ENCODE measurements at regions not wholly inside any gene's neighbourhood (a gene's known extent, or its start where the extent isn't known, plus 50 kb on each side); places are given as distances from the start of the nearest gene placed in this dataset.
"Not testable (repeated sequence)": the region's sequence is repeated elsewhere in the genome, so short reads cannot be mapped to it uniquely, and the experiment has no call there.

DNA sequence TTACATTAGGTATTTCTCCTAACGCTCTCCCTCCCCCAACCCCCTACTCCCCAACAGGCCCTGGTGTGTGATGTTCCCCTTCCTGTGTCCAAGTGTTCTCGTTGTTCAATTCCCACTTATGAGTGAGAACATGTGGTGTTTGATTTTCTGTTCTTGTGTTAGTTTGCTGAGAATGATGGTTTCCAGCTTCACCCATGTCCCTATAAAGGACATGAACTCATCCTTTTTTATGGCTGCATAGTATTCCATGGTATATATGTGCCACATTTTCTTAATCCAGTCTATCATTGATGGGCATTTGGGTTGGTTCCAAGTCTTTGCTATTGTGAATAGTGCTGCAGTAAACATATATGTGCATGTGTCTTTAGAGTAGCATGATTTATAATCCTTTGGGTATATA, 162.1 kb upstream of the DLX2 start:
- DNase-seq = not testable (repeated sequence)

DNA sequence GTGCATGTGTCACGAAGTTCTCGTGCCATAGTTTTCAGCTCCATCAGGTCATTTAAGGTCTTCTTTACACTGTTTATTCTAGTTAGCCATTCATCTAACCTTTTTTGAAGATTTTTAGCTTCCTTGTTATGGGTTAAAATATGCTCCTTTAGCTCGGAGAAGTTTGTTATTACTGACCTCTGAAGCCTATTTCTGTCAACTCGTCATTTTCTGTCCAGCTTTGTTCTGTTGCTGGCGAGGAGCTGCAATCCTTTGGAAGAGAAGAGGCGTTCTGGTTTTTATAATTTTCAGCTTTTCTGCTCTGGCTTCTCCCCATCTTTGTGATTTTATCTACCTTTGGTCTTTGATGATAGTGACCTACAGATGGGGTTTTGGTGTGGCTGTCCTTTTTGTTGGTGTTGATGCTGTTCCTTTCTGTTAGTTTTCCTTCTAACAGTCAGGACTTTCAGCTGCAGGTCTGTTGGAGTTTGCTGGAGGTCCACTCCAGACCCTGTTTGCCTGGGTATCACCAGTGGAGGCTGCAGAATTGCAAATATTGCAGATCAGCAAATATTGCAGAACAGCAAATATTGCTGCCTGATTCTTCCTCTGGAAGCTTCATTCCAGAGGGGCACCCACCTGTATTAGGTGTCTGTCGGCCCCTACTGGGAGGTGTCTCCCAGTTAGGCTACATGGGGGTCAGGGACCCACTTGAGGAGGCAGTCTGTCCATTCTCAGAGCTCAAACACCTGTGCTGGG, 157.7 kb upstream of the ITGA6 start:
- not testable (repeated sequence) for DNase-seq

DNA sequence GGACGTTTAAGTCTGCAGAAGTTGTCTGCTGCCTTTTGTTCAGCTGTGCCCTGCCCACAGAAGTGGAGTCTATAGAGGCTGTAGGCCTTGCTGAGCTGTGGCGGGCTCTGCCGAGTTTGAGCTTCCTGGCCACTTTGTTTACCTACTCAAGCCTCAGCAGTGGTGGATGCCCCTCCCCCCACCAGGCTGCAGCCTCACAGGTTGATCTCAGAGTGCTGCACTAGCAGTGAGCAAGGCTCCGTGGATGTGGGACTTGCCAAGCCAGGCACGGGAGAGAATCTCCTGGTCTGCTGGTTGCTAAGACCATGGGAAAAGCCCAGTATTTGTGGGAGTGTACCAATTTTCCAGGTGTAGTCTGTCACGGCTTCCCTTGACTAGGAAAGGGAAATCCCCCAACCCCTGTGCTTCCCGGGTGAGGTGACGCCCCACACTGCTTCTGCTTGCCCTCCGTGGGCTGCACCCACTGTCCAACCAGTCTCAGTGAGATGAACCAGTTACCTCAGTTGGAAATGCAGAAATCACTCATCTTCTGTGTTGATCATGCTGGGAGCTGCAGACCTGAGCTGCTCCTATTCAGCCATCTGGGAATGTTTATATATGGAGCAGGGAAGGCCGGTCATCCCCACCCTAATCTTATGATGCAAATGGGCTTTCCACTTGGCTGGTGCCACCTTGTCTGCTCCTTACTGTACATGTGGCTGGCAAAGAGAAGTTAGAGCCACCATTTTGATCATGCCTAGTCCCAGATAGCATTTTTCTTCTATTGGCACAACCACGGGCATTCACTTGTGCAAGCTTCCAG, 156.9 kb upstream of the ITGA6 start:
- DNase-seq = no peak

DNA sequence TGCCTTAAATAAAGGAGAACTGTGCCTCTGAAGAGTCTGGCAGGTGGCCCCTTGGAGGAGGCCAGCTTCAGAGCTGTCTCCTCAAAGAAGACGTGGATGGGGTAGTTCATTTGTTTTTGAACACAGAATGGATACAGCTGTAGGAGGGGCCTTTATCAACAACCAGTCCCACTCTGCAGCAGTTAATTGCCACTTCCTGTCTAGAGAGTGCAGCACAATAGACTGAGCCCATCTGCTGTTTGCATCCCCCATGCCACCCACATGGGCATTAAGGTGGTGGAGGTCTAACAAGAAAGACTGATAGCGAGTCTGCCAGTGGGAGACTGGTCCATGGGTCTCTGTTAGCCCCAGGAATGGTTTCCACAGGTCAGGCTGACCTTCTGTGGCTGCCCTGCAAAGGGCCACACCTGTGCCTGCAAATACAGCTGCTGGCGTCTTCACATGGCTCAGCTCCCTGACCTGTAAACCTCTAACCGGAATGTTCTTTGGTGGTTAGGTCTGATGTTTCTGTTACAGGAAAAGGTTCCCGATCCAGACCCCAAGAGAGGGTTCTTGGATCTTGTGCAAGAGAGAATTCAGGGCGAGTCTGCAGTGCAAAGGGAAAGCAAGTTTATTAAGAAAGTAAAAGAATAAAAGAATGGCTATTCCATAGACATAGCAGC, 153.3 kb upstream of the ITGA6 start:
- no peak for DNase-seq

DNA sequence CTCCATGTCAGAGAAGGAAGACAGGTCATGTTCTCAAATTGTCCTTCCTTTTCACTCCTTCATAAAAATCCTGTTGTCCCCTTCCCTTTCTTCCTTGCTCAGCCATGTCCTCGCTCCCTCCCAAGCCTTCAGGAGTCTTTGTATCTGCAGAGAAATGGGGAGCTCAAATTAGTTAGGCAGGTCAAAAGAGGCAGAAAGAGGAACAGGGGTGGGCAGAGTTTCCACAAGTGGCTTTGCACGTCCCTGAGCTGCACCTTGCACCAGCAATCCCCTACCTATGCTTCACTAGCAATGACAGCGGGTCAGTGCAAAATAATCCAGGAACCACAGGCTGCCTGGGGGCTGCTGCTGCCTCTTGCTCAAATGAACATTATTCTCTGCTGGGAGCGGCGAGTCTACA, 152.1 kb upstream of the ITGA6 start:
- DNase-seq = no peak

DNA sequence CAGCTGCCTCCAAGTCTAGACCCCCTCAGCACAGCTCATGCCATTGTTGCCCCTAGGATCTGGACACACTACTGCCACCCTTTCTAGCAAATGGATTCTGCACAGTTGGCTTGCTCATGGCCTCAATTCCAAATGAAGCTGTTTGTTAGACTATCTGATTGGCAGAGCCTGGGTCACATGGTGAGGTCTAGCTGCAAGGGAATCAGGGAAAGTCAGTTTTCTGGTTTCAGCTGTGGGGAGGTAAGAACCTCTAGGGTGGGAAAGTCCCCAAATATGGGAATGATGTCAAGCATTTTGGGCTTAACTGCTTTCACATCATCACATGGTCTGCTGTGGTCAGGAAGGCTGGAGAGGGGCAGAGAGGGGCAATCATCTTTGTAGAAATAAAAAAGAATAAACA, 150.4 kb upstream of the ITGA6 start:
- DNase-seq = no peak

DNA sequence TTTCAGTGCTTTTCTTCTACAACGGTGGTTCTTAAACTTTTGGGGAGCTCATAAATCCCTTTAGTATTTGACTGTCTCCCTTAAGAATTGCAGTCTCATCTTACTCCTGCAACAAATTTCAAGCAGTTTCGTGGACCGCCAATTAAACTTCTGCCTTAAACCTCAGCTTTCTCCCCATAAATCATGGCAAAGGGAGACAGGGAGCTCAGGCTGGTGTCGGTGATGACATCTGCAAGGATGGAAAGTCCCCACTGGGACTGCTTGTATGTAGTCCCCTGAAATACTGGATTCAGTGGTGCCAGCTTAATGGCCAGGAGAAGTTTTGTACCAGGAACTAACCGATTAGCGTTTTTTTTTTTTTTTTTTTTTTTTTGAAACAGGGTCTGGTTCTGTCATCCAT, 148.7 kb upstream of the ITGA6 start:
- DNase-seq = no peak

DNA sequence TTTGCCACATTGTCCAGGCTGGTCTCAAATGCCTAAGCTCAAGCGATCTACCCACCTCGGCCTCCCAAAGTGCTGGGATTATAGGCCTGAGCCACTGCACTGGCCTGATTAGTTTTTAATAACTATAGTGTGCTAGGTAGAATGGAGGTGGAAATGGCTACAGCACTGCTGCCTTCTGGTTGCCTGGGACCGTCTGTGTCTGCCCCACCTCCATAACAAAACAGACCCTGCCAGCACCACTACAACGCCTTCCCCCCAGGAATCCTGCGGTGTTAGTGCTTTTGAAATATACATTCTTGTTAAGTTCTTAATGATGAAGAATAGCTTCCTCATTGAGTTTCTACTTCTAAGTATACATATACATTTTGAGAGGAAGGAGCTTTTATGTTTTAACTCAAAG, 148.2 kb upstream of the ITGA6 start:
- DNase-seq = no peak

DNA sequence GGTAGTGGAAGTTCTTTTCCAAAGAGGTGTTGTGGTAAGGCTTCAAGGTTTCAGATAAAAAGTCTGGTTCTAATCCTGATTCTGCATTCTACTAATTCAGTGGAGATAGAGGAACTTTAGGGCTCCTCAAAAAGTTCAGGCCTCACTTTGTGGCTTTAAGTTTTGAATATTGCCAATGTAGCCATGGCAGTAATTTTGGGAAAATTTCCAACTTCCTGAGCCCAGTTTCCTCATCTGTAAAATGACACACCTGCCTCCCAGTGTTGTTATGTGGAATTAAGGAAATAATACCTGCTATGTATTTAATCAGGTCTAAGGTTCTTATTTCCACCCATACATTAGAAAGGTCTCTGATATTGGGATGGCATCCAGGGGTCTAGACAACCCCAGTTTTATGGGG, 147.6 kb upstream of the ITGA6 start:
- no peak for DNase-seq

DNA sequence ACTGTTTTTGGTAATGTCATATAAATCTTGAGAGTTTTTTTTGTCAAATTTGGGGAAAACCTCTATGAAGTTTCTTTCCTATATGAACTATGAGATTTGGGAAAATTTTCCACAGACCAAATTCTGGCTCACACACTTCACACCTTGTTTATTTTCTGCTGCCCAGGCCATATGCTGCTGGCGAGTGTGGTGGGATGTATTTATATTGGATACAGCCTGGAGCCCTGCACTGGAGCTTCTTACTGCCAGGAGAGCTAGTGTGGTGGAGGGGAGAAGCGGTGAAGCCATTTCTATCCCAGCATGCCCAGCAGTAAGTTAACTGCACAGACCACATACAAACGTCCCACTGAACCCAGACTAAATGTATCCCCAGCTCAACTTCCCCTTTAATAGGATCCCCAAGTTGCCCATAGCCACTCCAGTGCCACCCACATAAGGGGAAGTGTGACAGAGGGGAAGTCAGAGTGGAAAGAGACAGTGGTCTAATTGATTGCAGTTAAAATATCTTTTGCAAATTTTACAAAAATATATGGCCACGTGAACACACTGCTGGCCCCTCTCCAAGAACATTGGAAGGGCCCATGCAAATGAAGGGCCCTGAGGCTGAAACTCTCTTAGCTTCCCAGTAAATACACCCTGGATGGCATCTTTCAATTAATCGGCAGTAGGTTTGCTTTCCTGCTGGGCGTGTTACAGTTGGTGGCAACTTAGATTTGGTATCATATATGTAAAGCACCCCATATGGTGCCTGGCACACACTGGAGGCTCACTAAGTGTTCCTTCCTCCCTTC, 146.6 kb upstream of the ITGA6 start:
- no peak for DNase-seq

DNA sequence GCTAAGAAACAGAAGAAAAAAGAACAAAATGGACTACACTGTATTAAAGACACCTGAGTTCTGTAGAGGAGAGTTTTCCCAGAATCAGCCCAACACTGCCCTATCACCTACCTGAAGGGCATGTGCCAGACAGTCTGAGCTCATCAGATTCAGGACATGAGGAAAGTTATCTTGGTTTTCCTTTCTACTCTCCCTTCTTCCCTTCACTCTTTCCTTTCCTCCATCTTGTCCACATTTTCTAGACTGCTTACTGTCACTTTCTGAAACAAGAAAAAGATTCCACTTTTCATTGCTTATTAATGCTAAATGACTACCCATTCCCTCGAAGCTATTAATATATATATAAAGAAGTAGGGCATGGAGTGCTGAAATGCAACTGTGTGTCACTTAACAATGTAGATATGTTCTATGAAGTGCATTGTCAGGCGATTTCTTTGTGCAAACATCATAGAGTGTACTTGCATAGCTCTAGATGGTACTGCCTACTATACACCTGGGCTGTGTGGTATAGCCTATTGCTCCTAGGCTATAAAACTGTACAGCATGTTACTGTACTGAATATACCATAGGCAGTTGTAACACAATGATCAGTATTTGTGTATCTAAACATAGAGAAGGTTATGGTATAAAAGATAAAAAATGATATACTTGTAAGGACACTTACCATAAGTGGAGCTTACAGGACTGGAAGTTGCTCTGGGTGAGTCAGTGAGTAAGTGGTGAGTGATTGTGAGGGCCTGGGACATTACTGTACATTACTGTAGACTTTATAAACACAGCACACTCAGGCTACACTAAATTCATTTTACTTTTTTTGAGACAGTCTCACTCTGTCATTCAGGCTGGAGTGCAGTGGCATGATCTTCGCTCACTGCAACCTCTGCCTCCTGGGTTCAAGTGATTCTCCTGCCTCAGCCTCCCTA, 145.5 kb upstream of the ITGA6 start:
- no peak for DNase-seq

DNA sequence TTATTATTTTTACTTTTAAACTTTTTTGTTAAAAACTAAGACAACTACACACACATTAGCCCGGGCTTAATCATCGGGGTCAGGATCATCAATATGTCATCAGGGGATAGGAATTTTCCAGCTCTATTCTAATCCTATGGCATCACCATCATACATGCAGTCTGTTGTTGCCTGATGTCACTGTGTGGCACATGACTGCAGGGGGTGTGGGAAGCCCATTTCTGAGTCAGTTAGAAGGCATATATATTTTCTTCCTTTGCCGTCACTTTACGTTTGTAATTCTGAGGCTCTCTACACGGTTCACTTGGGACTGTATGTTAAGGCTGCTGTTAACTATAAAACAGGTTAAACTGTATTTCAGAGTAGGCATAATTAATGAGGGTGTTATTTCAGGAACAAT, 144.4 kb upstream of the ITGA6 start:
- DNase-seq = no peak

DNA sequence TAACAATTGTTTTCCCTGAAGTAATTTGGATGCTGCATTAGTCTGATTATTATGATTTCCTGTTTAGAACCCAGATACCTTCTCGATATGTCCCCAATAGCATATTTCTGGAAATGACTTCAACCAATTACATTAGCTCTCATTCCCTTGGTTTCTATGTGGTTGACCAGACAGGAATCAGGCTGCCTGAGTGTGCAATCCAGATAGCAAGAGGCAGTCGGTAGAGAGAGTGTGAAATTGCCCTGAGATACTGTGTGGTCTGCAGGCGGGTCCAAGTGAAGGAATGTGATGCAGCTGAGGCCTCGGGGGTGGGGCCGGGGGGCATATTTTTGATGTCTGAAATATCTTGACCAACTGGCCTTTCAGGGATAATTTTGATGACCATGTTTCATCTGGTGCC, 143.9 kb upstream of the ITGA6 start:
- no peak for DNase-seq

DNA sequence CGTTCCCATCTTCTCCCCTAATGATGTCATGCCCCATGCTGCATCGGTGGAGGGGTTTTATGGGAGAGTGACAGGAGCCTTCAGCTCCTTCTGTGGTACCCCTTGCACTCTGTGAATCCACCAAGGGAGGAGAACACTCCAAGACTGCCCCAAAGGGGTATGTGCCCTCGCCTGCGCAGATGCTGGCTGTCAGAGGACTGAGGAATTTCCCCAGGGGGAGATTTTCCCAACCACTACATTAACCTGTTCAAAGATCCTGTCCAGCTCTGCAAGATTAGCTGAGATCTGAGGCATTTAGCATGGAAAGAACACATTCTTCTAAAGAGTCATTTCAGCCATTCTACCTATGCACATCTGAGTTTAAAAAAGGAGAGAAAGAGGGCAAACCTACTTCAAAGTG, 143.2 kb upstream of the ITGA6 start:
- DNase-seq = no peak

DNA sequence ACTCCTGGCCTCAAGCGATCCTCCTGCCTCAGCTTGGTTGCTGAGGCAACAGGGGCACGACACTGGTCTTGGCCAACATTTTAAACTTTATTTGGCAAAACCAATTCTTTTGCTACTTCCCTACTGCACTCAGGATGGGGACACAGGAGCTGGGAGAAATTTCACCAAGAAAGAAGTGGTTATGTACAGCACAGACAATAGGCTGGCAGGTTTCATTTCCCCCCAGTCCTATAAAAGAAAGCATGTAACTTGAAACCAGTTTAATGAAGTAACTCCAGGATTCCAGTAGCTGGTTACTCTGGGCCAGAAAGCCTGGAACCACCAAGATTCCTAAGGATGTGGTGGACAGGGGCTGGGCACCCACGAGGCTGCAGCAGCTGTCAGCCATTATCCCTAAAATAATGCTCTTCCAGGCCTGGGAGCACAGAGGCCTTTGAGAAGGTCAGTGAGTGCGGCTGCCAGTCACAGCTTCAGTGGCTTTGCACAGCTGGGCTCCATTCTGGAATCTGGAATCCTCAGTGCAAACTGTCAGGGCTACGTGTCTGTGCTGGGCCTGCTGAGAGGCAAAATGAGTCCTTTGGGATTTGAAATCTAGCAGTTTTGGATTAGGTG, 142.3 kb upstream of the ITGA6 start:
- no peak for DNase-seq

DNA sequence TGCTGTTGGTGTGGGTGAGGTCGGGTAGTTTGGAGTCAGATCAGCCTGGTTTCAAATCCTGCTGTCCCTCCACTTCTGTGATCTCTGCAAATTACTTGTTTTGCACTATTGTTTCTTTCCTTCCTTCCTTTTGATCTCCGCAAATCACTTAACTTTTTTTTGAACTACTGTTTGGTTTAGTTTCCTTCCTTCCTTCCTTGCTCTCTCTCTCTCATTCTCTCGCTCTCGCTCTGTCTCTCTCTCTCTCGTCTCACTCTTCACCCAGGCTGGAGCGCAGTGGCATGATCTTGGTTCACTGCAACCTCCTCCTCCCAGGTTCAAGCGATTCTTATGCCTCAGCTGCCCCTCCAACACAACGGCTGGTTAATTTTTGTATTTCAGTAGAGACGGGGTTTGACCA, 141.6 kb upstream of the ITGA6 start:
- no peak for DNase-seq

DNA sequence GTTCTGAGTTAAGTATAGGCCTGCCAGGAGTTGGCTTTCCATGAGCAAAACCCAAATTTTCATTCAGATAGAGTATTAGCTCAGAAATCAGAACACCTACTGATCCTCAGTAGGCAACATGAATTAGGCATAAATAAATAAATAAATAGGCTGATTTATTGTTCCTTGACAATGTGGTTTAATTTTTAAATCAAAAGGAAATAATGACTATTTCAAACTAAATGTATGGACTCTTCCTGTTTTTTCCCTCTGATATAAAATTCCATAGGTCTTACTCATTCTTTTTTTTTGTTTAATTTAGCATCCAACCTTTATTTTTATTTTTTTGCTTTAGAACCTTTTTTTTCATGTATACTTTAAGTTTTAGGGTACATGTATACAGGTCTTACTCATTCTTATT, 140.2 kb upstream of the ITGA6 start:
- no peak for DNase-seq

DNA sequence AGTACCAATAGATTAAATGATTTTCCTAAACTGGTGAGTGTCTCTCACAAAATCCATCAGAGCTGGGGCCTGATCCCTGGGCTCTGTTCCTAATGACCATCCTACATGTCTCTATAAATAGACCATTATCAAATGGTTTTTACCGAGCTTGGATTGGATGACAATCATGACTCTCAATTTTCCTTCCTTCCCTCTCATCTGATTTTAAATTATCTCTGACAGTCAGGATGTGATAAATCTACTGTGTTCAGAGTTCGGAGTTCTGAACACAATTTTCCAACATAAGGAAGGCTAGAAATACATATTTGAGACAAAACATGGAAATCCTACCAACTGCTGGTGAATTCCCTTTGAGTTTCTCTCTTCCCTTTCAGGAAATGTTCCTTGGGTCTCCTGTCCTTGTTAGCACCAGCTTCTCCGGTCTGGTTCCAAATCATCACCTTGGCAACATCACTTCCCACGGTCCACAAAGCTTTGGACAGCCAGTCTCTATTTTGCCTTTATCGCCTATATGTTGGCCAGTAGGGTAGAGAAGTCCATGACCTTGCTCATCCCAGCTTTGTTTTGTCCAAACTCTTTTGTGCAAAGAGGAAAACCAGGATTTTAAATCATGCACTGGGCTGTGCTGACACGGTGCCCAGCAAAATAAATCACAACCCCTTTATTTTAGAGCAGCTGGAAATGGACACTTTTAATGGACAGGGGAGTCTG, 139.6 kb upstream of the ITGA6 start:
- DNase-seq = no peak

DNA sequence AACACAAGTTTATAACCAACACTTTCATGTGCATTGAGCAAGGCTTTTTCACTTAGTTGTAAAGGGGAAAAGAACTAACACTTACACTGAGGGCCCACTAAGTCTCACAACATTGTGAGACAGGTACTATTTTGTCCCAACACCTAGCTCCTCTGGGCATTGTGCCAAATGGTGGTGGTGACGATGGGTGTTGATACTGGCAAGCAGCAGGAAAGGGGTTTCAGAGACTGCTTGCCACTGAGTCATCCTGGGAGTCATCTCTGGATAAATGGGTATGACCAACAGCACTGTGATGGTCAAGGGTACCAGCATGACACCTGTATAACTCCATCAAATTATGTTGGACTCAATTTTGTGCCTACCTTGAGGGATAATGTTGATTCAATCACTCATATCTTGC, 138.8 kb upstream of the ITGA6 start:
- no peak for DNase-seq

DNA sequence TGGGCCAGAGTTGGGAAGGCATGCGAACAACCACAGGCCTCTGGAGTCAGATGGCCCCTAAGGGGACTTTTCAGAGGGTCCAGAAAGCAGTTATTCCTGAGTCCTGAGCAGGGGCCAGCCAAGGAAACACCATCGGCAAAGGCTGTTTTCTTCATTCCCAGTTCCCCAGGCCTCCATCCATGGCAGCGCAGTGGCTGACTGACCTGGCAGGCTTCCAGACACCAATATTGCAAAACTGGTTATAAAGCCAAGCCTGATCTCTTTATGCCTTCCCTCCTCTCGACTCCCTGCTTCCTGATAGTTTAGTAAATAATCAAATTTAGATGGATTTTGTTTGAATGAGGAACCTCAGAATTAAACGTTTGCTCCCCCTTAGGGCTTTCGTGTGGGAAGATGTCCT, 133.4 kb upstream of the ITGA6 start:
- no peak for DNase-seq

DNA sequence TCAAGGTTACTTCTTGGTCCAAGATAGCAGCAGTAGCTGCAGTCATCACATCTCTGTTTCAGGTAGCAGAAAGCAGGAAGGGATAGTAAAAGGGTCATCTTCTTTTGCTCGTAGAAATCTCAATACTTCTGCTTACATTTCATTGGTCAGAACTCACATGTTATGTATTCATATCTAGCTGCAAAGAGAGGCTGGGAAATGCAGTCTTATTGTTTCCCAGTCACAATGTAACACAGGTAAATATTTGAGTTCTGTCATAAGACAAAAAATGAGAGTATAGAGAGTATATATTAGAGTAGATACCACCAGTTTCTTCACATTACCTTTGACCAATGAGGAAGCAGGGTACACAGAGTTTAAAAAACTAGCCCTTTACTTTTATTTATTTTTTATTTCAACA, 132.4 kb upstream of the ITGA6 start:
- DNase-seq = no peak
